ENCODE measurements at regions not wholly inside any gene's neighbourhood (a gene's known extent, or its start where the extent isn't known, plus 50 kb on each side); places are given as distances from the start of the nearest gene placed in this dataset.

DNA sequence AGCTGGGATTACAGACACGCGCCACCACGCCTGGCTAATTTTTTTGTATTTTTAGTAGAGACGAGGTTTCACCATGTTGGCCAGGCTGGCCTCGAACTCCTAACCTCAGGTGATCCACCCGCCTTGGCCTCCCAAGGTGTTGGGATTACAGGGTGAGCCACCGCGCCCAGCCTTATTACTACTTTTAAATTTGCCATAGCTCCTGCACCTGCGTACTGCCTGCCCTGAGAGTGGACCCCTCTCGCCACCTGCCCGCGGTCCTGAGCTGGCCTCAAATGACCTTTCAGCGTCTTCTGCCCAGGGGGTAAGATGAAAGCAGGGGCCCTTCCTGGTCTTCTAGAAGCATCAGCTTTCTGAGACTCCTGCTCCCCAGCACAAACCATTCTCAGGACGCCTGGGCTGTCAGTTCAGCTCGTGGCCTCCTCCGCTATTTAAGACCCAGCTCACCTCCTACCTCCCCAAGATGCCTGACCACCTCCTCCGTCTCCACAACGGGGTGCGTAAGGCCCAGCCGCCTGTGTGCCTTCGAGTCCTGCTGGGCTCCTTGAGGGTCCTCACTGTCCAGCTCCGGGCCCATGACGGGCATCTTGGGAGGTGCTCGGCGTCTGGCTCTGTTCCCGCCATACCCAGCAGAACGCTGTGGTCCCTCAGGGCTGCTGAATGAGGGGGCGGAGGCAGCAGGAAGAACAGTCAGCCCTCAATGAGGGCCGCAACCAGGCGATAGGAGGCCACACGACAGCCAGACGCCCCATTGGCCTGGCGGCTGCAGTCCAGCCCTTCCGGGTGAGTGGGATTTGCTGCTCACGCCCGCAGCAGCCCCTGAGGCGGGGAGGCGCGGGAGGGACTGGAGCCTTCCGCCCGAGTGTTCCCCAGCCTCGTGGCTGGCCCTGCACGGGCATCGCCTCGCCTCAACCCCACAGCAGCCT lies 266.6 kb downstream of the TFCP2L1 start (continued):
- TF ChIP-seq, protein P1, sequence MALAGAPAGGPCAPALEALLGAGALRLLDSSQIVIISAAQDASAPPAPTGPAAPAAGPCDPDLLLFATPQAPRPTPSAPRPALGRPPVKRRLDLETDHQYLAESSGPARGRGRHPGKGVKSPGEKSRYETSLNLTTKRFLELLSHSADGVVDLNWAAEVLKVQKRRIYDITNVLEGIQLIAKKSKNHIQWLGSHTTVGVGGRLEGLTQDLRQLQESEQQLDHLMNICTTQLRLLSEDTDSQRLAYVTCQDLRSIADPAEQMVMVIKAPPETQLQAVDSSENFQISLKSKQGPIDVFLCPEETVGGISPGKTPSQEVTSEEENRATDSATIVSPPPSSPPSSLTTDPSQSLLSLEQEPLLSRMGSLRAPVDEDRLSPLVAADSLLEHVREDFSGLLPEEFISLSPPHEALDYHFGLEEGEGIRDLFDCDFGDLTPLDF (CRISPR knock-in tag; IDR thresholded peaks at IDR 0.05) = no peak
- TF ChIP-seq KAT7 (CRISPR knock-in tag; IDR thresholded peaks at IDR 0.05; ENCODE audit: borderline replicate concordance) (no peak), NR3C1 (CRISPR knock-in tag; conservative IDR thresholded peaks at IDR 0.05; ENCODE audit: low read depth) (0 out of 2 replicates have a peak, but pooled peaks have one; percentile 26), SP1 (CRISPR knock-in tag; conservative IDR thresholded peaks at IDR 0.05) (peak; percentile 69), TCF7 (CRISPR knock-in tag; IDR thresholded peaks at IDR 0.05; ENCODE audit: low read depth) (no peak), IRF2 (CRISPR knock-in tag; IDR thresholded peaks at IDR 0.05; ENCODE audit: borderline replicate concordance, low read depth) (no peak), NFATC4 (CRISPR knock-in tag; IDR thresholded peaks at IDR 0.05) (no peak), ZNF671 (CRISPR knock-in tag; IDR thresholded peaks at IDR 0.05) (no peak), ZBTB21 (CRISPR knock-in tag; IDR thresholded peaks at IDR 0.05; ENCODE audit: borderline replicate concordance) (peak; percentile 78; the same call in 1 of the 2 replicates), FOXK1 (CRISPR knock-in tag; IDR thresholded peaks at IDR 0.05) (peak; percentile 53; the same call in 1 of the 2 replicates)
- TF ChIP-seq, protein P2, sequence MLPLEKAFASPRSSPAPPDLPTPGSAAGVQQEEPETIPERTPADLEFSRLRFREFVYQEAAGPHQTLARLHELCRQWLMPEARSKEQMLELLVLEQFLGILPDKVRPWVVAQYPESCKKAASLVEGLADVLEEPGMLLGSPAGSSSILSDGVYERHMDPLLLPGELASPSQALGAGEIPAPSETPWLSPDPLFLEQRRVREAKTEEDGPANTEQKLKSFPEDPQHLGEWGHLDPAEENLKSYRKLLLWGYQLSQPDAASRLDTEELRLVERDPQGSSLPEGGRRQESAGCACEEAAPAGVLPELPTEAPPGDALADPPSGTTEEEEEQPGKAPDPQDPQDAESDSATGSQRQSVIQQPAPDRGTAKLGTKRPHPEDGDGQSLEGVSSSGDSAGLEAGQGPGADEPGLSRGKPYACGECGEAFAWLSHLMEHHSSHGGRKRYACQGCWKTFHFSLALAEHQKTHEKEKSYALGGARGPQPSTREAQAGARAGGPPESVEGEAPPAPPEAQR (CRISPR knock-in tag; IDR thresholded peaks at IDR 0.05) = no peak
- TF ChIP-seq, protein P3, sequence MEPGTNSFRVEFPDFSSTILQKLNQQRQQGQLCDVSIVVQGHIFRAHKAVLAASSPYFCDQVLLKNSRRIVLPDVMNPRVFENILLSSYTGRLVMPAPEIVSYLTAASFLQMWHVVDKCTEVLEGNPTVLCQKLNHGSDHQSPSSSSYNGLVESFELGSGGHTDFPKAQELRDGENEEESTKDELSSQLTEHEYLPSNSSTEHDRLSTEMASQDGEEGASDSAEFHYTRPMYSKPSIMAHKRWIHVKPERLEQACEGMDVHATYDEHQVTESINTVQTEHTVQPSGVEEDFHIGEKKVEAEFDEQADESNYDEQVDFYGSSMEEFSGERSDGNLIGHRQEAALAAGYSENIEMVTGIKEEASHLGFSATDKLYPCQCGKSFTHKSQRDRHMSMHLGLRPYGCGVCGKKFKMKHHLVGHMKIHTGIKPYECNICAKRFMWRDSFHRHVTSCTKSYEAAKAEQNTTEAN (CRISPR knock-in tag; IDR thresholded peaks at IDR 0.05) = peak; percentile 36; the same call in 1 of the 2 replicates
- TF ChIP-seq, protein P4, sequence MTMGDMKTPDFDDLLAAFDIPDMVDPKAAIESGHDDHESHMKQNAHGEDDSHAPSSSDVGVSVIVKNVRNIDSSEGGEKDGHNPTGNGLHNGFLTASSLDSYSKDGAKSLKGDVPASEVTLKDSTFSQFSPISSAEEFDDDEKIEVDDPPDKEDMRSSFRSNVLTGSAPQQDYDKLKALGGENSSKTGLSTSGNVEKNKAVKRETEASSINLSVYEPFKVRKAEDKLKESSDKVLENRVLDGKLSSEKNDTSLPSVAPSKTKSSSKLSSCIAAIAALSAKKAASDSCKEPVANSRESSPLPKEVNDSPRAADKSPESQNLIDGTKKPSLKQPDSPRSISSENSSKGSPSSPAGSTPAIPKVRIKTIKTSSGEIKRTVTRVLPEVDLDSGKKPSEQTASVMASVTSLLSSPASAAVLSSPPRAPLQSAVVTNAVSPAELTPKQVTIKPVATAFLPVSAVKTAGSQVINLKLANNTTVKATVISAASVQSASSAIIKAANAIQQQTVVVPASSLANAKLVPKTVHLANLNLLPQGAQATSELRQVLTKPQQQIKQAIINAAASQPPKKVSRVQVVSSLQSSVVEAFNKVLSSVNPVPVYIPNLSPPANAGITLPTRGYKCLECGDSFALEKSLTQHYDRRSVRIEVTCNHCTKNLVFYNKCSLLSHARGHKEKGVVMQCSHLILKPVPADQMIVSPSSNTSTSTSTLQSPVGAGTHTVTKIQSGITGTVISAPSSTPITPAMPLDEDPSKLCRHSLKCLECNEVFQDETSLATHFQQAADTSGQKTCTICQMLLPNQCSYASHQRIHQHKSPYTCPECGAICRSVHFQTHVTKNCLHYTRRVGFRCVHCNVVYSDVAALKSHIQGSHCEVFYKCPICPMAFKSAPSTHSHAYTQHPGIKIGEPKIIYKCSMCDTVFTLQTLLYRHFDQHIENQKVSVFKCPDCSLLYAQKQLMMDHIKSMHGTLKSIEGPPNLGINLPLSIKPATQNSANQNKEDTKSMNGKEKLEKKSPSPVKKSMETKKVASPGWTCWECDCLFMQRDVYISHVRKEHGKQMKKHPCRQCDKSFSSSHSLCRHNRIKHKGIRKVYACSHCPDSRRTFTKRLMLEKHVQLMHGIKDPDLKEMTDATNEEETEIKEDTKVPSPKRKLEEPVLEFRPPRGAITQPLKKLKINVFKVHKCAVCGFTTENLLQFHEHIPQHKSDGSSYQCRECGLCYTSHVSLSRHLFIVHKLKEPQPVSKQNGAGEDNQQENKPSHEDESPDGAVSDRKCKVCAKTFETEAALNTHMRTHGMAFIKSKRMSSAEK (CRISPR knock-in tag; IDR thresholded peaks at IDR 0.05; ENCODE audit: borderline replicate concordance) = no peak

DNA sequence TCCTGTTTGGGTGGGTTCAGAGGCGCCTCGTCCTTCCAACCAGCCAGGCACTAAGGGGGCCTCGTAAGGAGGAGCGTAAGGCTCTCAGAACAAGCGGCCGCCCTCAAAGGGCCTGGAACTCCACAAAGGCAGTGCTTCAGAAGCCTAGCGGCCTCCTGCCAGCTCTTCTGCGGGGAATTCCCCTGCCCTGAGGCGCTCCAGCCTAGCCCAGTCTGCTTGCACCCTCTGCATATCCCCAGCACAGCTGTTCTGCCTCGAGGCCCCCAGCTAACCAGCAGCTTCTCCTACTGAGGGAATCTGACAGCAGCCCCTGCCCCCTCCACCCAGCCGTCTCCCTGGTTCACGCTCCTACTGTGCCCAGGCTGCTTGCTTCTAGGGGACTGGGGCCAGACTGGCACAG lies 265.9 kb downstream of the TFCP2L1 start:
- TF ChIP-seq, protein P5, sequence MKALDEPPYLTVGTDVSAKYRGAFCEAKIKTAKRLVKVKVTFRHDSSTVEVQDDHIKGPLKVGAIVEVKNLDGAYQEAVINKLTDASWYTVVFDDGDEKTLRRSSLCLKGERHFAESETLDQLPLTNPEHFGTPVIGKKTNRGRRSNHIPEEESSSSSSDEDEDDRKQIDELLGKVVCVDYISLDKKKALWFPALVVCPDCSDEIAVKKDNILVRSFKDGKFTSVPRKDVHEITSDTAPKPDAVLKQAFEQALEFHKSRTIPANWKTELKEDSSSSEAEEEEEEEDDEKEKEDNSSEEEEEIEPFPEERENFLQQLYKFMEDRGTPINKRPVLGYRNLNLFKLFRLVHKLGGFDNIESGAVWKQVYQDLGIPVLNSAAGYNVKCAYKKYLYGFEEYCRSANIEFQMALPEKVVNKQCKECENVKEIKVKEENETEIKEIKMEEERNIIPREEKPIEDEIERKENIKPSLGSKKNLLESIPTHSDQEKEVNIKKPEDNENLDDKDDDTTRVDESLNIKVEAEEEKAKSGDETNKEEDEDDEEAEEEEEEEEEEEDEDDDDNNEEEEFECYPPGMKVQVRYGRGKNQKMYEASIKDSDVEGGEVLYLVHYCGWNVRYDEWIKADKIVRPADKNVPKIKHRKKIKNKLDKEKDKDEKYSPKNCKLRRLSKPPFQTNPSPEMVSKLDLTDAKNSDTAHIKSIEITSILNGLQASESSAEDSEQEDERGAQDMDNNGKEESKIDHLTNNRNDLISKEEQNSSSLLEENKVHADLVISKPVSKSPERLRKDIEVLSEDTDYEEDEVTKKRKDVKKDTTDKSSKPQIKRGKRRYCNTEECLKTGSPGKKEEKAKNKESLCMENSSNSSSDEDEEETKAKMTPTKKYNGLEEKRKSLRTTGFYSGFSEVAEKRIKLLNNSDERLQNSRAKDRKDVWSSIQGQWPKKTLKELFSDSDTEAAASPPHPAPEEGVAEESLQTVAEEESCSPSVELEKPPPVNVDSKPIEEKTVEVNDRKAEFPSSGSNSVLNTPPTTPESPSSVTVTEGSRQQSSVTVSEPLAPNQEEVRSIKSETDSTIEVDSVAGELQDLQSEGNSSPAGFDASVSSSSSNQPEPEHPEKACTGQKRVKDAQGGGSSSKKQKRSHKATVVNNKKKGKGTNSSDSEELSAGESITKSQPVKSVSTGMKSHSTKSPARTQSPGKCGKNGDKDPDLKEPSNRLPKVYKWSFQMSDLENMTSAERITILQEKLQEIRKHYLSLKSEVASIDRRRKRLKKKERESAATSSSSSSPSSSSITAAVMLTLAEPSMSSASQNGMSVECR (CRISPR knock-in tag; IDR thresholded peaks at IDR 0.05; ENCODE audit: borderline replicate concordance) = 0 out of 2 replicates have a peak, but pooled peaks have one; percentile 8
- TF ChIP-seq, protein P6, sequence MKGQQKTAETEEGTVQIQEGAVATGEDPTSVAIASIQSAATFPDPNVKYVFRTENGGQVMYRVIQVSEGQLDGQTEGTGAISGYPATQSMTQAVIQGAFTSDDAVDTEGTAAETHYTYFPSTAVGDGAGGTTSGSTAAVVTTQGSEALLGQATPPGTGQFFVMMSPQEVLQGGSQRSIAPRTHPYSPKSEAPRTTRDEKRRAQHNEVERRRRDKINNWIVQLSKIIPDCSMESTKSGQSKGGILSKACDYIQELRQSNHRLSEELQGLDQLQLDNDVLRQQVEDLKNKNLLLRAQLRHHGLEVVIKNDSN (CRISPR knock-in tag; IDR thresholded peaks at IDR 0.05) = no peak
- TF ChIP-seq, protein P1 (CRISPR knock-in tag; IDR thresholded peaks at IDR 0.05) = no peak
- peak; percentile 15; the same call in 1 of the 2 replicates for TF ChIP-seq JUN (CRISPR knock-in tag; IDR thresholded peaks at IDR 0.05)
- ChIA-PET CTCF (interaction anchor here (1.1 to 1.4 kb wide), 4 partner anchors 58 to 323 kb away, joined by 3 to 6 read pairs (median 4); no protein-coding TSS in a partner anchor), POLR2A (interaction anchor here (1.7 kb wide), 1 partner anchor 56 kb away, joined by 6 read pairs; no protein-coding TSS in a partner anchor)
- H3K9me3 Mint-ChIP-seq = peaks cover 4% of the 10 kb centered on the region
- H3K4me1 Mint-ChIP-seq = peaks cover 12% of the 10 kb centered on the region
- no peaks in the 10 kb centered on the region for H3K36me3 Mint-ChIP-seq
- no peak overlapping the region for H3K4me3 Mint-ChIP-seq
- H3K27me3 Mint-ChIP-seq (ENCODE audit: low read depth) = peaks cover 54% of the 10 kb centered on the region
- no peak overlapping the region for H3K27ac Mint-ChIP-seq
- ATAC-seq (peak; percentile 37), DNase-seq (ENCODE audit: low spot score) (peak; percentile 40)
